HepG2 (cell line): ENCODE measurements at regions not wholly inside any gene's neighbourhood (a gene's known extent, or its start where the extent isn't known, plus 50 kb on each side); places are given as distances from the start of the nearest gene placed in this dataset.

Experiments used
- ATAC-seq: fragments of 200-7000 bp; cut with Tn5 transposase; 3 replicates; pipeline ENCODE4 v1.9.1; 2020; ENCODE audit warnings: mild to moderate bottlenecking, moderate library complexity
- BruUV-seq: library from RNA; stranded (reverse); fragments of 400-500 nt; replicated peaks from 2 replicates; lab custom pipeline; 2021; lab: Mats Ljungman, UMichigan
- CTCF ChIA-PET: fragments of 300-600 bp; formaldehyde crosslinking; extraction: SDS; loops from one replicate; lab custom pipeline; 2021; ENCODE audit warnings: low total read pairs, inconsistent platforms, low intra/inter-chr PET ratio; lab: Yijun Ruan, JAX
- POLR2A ChIA-PET: fragments of 350-600 bp; sonication (Branson Sonifier 250); formaldehyde crosslinking; loops from one replicate; lab custom pipeline; 2020; ENCODE audit warnings: antibody characterized with exemption, inconsistent platforms; lab: Yijun Ruan, JAX
- DNase-seq: peaks from one replicate; pipeline ENCODE4 v3.0.0-alpha.2; 2015; ENCODE audit warnings: low spot score
- FAIRE-seq: peaks from 3 replicates; lab custom pipeline; 2011; peaks lifted over from hg19 to GRCh38; lab: Jason Lieb, UNC
- H2AFZ ChIP-seq: one replicate; pipeline ENCODE4 v1.6.1; 2011; ENCODE audit warnings: low read length, inconsistent platforms
- H3K27ac ChIP-seq: fragments of 300-600 bp; 3 replicates; pipeline ENCODE4 v1.8.0; 2011; ENCODE audit warnings: mixed run types, mild to moderate bottlenecking, mixed read lengths, low read length, inconsistent platforms; ENCODE audit not compliant: insufficient read depth; ENCODE audit errors: extremely low read length
- H3K27me3 ChIP-seq, 2 experiments: fragments of 200-600 bp in 1 of 2; 2 replicates in 1 of 2; 3 replicates in 1 of 2; pipeline versions ENCODE4 v1.6.0 to v1.8.0; 2011; ENCODE audit warnings: low read length in 2 of 2, mild to moderate bottlenecking in 2 of 2, moderate library complexity in 2 of 2, inconsistent platforms in 1 of 2; ENCODE audit not compliant: insufficient read depth in 2 of 2, control insufficient read depth in 1 of 2
- H3K36me3 ChIP-seq, 2 experiments: fragments of 200-600 bp in 1 of 2; replicated peaks in 1 of 2; 2 replicates in 1 of 2; 3 replicates in 1 of 2; pipeline versions ENCODE4 v1.5.1 to v1.8.0; 2011; ENCODE audit warnings: low read length in 2 of 2, inconsistent platforms in 1 of 2; ENCODE audit not compliant: insufficient read depth in 2 of 2, control insufficient read depth in 1 of 2
- H3K4me1 ChIP-seq: 2 replicates; pipeline ENCODE4 v1.5.1; 2012; ENCODE audit warnings: low read length, inconsistent platforms; ENCODE audit not compliant: insufficient read depth
- H3K4me2 ChIP-seq: 2 replicates; pipeline ENCODE4 v1.6.0; 2011; ENCODE audit warnings: low read depth, low read length, inconsistent platforms
- H3K4me3 ChIP-seq, 3 experiments: fragments of 200-600 bp in 1 of 3; sonication (generic), shearing (Covaris generic) in 1 of 3; replicated peaks in 1 of 3; 2 replicates each; pipeline ENCODE4 v1.5.1; 2011 to 2016; ENCODE audit warnings: low read length in 3 of 3, inconsistent platforms in 2 of 3, low read depth in 2 of 3, mild to moderate bottlenecking in 2 of 3, control low read depth in 1 of 3, mixed read lengths in 1 of 3; ENCODE audit not compliant: insufficient read depth in 1 of 3
- H3K79me2 ChIP-seq: one replicate; pipeline ENCODE4 v1.6.1; 2011; ENCODE audit warnings: low read length, inconsistent platforms; ENCODE audit not compliant: insufficient read depth
- H3K9ac ChIP-seq: 2 replicates; pipeline ENCODE4 v1.6.0; 2011; ENCODE audit warnings: mild to moderate bottlenecking, low read depth, low read length, inconsistent platforms; ENCODE audit not compliant: insufficient read depth
- H3K9me3 ChIP-seq: 2 replicates; pipeline ENCODE4 v1.5.1; 2012; ENCODE audit warnings: mild to moderate bottlenecking, low read length
- H4K20me1 ChIP-seq: 2 replicates; pipeline ENCODE4 v1.6.0; 2011; ENCODE audit warnings: inconsistent platforms, mild to moderate bottlenecking, low read length, moderate library complexity; ENCODE audit not compliant: insufficient read depth
- CCAR2 ChIP-seq: fragments of 200-400 bp; formaldehyde crosslinking; optimal IDR thresholded peaks from 2 replicates; pipeline ENCODE3; 2018; ENCODE audit warnings: low read depth, mild to moderate bottlenecking, low read length, moderate library complexity
- CEBPZ ChIP-seq: IDR thresholded peaks from 2 replicates; pipeline ENCODE4 v1.6.1; 2012; ENCODE audit warnings: low read length, improper control_type of control experiment
- CENPT ChIP-seq: sonication (generic); formaldehyde crosslinking; IDR thresholded peaks from 2 replicates; pipeline ENCODE4 v1.8.0; 2022; ENCODE audit warnings: low read depth, mild to moderate bottlenecking, moderate library complexity, missing genetic modification reagents
- KDM5A ChIP-seq: fragments of 200-600 bp; sonication (generic); IDR thresholded peaks from 2 replicates; pipeline ENCODE4 v1.7.0; 2018; ENCODE audit warnings: antibody characterized with exemption, mild to moderate bottlenecking, low read length, borderline replicate concordance
- KDM6A ChIP-seq: IDR thresholded peaks from 2 replicates; pipeline ENCODE4 v1.6.1; 2016; ENCODE audit warnings: low read depth
- SMARCE1 ChIP-seq: fragments of 450-650 bp; IDR thresholded peaks from 2 replicates; pipeline ENCODE4 v1.6.1; 2017; ENCODE audit warnings: borderline replicate concordance
- TBP ChIP-seq: sonication (generic); formaldehyde crosslinking; IDR thresholded peaks from 2 replicates; pipeline ENCODE4 v1.5.0; 2020; ENCODE audit warnings: missing genetic modification reagents
- XBP1 ChIP-seq: sonication (generic); formaldehyde crosslinking; IDR thresholded peaks from 2 replicates; pipeline ENCODE4 v1.5.0; 2020; ENCODE audit warnings: missing genetic modification reagents
- ZBTB33 ChIP-seq: sonication (generic); formaldehyde crosslinking; IDR thresholded peaks from 2 replicates; pipeline ENCODE4 v1.4.0; 2020; ENCODE audit warnings: missing genetic modification reagents
- ZNF12 ChIP-seq: sonication (generic); formaldehyde crosslinking; IDR thresholded peaks from 2 replicates; pipeline ENCODE4 v1.5.0; 2020; ENCODE audit warnings: missing genetic modification reagents
- ZNF33B ChIP-seq: sonication (generic); formaldehyde crosslinking; IDR thresholded peaks from 2 replicates; pipeline ENCODE4 v1.5.1; 2020; ENCODE audit warnings: mild to moderate bottlenecking, missing genetic modification reagents
- ZNF687 ChIP-seq: sonication (generic); formaldehyde crosslinking; IDR thresholded peaks from 2 replicates; pipeline ENCODE4 v1.5.1; 2020; ENCODE audit warnings: mild to moderate bottlenecking, missing genetic modification reagents, moderate library complexity
- ZNF713 ChIP-seq: sonication (generic); formaldehyde crosslinking; IDR thresholded peaks from 2 replicates; pipeline ENCODE4 v1.4.0; 2020; ENCODE audit warnings: mild to moderate bottlenecking, missing genetic modification reagents
- ZNF784 ChIP-seq: sonication (generic); formaldehyde crosslinking; IDR thresholded peaks from 2 replicates; pipeline ENCODE4 v1.5.1; 2020; ENCODE audit warnings: missing genetic modification reagents, mild to moderate bottlenecking, borderline replicate concordance
- ZSCAN12 ChIP-seq: sonication (generic); formaldehyde crosslinking; IDR thresholded peaks from 2 replicates; pipeline ENCODE4 v1.9.0; 2021; ENCODE audit warnings: mild to moderate bottlenecking, missing genetic modification reagents
- WGBS: methylation state at CpG from one replicate; pipeline ENCODE4 v1.1.6; 2017; ENCODE audit warnings: low lambda C conversion rate; 5-methylcytosine and 5-hydroxymethylcytosine counted together
- in situ Hi-C: cut with HindIII; loops from 2 replicates; pipeline ENCODE4 v1.10.0; 2017; ENCODE audit warnings: low pct_unique_long_range_greater_than_20kb; ENCODE audit not compliant: extremely low pct_ligation_motif_present
- intact Hi-C: fragments of 100-400 bp; cut with micrococcal nuclease; formaldehyde crosslinking; loops from one replicate; pipeline ENCODE4 v1.10.0; 2022; ENCODE audit not compliant: unreplicated experiment

- Histone ChIP-seq H2AFZ (no peak overlapping the region), H3K79me2 (no peaks in the 10 kb centered on the region), H3K4me1 (no peaks in the 10 kb centered on the region), H3K4me3 (no peak overlapping the region), H3K9ac (no peak overlapping the region), H3K4me2 (no peak overlapping the region), H3K9me3 (no peaks in the 10 kb centered on the region), H3K36me3 (no peaks in the 10 kb centered on the region), H3K27ac (no peak overlapping the region), H4K20me1 (no peaks in the 10 kb centered on the region), H3K27me3 (no peaks in the 10 kb centered on the region)
- in situ Hi-C loops (no loop called here), intact Hi-C loops (no loop called here)
- CTCF ChIA-PET: no interaction called here
- no peak for FAIRE-seq
- BruUV-seq: no TSS peak
- no peak for TF ChIP-seq ZNF713 (CRISPR knock-in tag)
- no peak for TF ChIP-seq ZNF784 (CRISPR knock-in tag)
- no peak for TF ChIP-seq ZNF33B (CRISPR knock-in tag)
- no peak for TF ChIP-seq ZNF12 (CRISPR knock-in tag)
- TF ChIP-seq ZNF687 (CRISPR knock-in tag): no peak
- no peak for TF ChIP-seq KDM5A
- TF ChIP-seq ZSCAN12 (CRISPR knock-in tag): no peak
- no peak for TF ChIP-seq CEBPZ
- TF ChIP-seq CENPT (CRISPR knock-in tag): no peak
- no peak for TF ChIP-seq XBP1
- no peak for TF ChIP-seq CCAR2
- TF ChIP-seq SMARCE1: no peak
- TF ChIP-seq TBP: no peak
- TF ChIP-seq KDM6A (CRISPR knock-in tag): no peak
- no peak for TF ChIP-seq ZBTB33
- no peak for ATAC-seq
- WGBS: 17% methylated on average over 3 of the region's 3 CpGs
- POLR2A ChIA-PET: no interaction called here
- no peak for DNase-seq
These were observed 129.3 kb upstream of the CCDC68 start for GRCh38 chr18:55088561-55088960.
